GM18873 (cell line): ENCODE measurements at regions not wholly inside any gene's neighbourhood (a gene's known extent, or its start where the extent isn't known, plus 50 kb on each side); places are given as distances from the start of the nearest gene placed in this dataset.
"Not testable (repeated sequence)": the region's sequence is repeated elsewhere in the genome, so short reads cannot be mapped to it uniquely, and the experiment has no call there.

ENCODE experiments used
- ATAC-seq: cut with Tn5 transposase; IDR thresholded peaks from one replicate; pipeline ENCODE4 v1.9.1; 2021; ENCODE audit warnings: mild to moderate bottlenecking, moderate library complexity, moderate number of reproducible peaks; ENCODE audit not compliant: unreplicated experiment, low FRiP score

GRCh38 chr2:35688309-35688708 is 667.3 kb upstream of the CRIM1 start:
- ATAC-seq = no peak

GRCh38 chr2:35651688-35652323 is 703.8 kb upstream of the CRIM1 start:
- no peak for ATAC-seq

GRCh38 chr2:35614640-35615039 is 740.9 kb upstream of the CRIM1 start:
- ATAC-seq = no peak

- ATAC-seq = no peak
These were observed 749.2 kb upstream of the CRIM1 start for GRCh38 chr2:35606394-35606793.

- no peak for ATAC-seq
These were observed 757.3 kb upstream of the CRIM1 start for GRCh38 chr2:35598310-35598709.

GRCh38 chr2:35591886-35592285 is 763.7 kb upstream of the CRIM1 start:
- no peak for ATAC-seq

GRCh38 chr2:35585972-35586371 is 769.6 kb upstream of the CRIM1 start:
- ATAC-seq = no peak

GRCh38 chr2:35582637-35583036 is 772.9 kb upstream of the CRIM1 start:
- no peak for ATAC-seq

GRCh38 chr2:35580956-35581355 is 774.6 kb upstream of the CRIM1 start:
- ATAC-seq = no peak

GRCh38 chr2:35568574-35568973 is 787.0 kb upstream of the CRIM1 start:
- not testable (repeated sequence) for ATAC-seq

GRCh38 chr2:35562488-35562887 is 793.1 kb upstream of the CRIM1 start:
- ATAC-seq = no peak

GRCh38 chr2:35548171-35548570 is 807.4 kb upstream of the CRIM1 start:
- ATAC-seq = no peak

- ATAC-seq = no peak
These were observed 810.3 kb upstream of the CRIM1 start for GRCh38 chr2:35545301-35545700.

- ATAC-seq = no peak
These were observed 816.8 kb upstream of the CRIM1 start for GRCh38 chr2:35538796-35539195.

GRCh38 chr2:35530615-35531135 is 824.9 kb upstream of the CRIM1 start:
- ATAC-seq = no peak

GRCh38 chr2:35526741-35527140 is 828.8 kb upstream of the CRIM1 start:
- no peak for ATAC-seq

GRCh38 chr2:35522450-35522849 is 833.1 kb upstream of the CRIM1 start:
- no peak for ATAC-seq

GRCh38 chr2:35510636-35511035 is 844.9 kb upstream of the CRIM1 start:
- ATAC-seq = no peak

- no peak for ATAC-seq
These were observed 847.0 kb upstream of the CRIM1 start for GRCh38 chr2:35508601-35509000.

GRCh38 chr2:35504419-35504818 is 851.2 kb upstream of the CRIM1 start:
- ATAC-seq = no peak

- ATAC-seq = no peak
These were observed 851.8 kb upstream of the CRIM1 start for GRCh38 chr2:35503738-35504199.

- ATAC-seq = no peak
These were observed 852.3 kb upstream of the CRIM1 start for GRCh38 chr2:35503311-35503710.

GRCh38 chr2:35501076-35501475 is 854.5 kb upstream of the CRIM1 start:
- no peak for ATAC-seq
